HG02642 (cell line): ENCODE measurements at regions not wholly inside any gene's neighbourhood (a gene's known extent, or its start where the extent isn't known, plus 50 kb on each side); places are given as distances from the start of the nearest gene placed in this dataset.
A peak's percentile ranks its signal among the peaks of the same experiment; 100 is the strongest.
"Not testable (repeated sequence)": the region's sequence is repeated elsewhere in the genome, so short reads cannot be mapped to it uniquely, and the experiment has no call there.

Source experiments
- ATAC-seq: cut with Tn5 transposase; IDR thresholded peaks from one replicate; pipeline ENCODE4 v1.9.1; 2021; ENCODE audit warnings: mild to moderate bottlenecking; ENCODE audit not compliant: unreplicated experiment, poor library complexity

DNA sequence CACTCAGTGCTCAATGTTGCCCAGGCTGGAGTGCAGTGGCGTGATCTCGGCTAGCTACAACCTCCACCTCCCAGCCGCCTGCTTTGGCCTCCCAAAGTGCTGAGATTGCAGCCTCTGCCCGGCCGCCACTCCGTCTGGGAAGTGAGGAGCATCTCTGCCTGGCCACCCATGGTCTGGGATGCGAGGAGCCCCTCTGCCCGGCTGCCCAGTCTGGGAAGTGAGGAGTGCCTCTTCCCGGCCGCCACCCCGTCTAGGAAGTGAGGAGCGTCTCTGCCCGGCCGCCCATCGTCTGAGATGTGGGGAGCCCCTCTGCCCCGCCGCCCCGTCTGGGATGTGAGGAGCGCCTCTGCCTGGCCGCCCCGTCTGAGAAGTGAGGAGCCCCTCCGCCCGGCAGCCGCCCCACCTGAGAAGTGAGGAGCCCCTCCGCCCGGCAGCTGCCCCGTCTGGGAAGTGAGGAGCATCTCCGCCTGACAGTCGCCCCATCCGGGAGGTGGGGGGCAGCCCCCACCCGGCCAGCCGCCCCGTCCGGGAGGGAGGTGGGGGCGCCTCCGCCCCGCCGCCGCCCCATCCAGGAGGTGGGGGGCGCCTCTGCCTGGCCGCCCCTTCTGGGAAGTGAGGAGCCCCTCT lies 394.1 kb downstream of the CPS1 start:
- ATAC-seq: not testable (repeated sequence)

DNA sequence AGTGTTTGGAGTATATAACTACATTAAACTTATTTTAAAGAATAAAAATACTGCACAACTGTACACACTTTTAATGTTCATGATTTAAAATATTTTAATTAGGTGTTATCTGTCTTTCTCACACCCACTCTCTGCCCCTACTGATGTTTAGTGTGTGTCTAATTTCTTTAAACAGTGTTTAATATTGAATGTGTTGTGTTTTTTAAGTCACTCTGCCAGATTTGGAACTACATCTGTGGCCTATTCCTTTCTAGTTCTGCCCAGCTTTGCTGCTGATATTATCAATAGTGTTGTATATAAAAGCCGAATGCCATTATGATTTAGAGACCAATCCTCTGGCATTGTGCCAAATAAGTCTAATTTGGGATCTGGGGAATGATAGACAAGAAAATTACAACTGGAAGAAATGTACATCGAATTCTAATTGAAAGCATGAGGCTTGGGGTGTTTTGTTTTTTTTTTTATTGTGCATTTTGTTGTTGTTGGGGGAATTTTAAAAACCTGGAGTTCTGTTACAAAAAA lies 398.0 kb downstream of the CPS1 start:
- ATAC-seq: no peak

DNA sequence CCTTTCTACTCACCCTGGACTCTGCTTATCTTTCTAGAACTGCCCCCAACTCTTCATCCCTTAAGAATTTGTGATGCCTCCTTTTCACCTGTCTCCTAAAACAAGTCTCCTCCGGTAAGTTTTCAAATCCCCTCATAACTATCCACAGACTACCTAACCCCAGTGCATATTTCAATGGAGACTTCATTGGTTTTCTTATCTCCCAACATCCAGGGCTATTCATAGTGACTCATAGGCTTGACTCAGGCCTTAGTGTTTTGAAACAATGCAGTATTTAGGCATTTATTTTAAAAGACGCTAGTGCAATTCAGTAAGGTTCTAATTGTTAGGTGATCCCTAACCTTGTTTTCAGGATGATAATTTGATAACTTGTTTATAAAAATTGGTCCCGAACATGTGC lies 399.2 kb downstream of the CPS1 start:
- no peak for ATAC-seq

DNA sequence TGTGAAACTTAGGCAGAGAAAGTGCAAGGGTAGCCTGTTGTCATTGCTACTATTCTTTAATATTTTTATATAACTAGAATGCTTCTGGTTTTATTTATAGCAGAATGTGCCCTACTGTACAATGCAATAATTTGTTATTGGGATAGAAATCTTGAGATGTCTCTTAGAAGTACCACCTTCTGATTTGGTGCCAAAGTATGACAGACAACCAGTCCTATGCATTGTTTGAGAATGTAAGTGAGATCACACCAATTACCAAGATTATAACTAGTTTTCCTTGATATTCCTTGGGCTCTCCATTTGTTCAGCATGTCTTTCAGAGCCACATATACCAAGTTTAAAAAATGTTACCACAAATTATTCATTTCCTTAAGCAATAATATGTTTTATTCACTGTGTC lies 399.7 kb downstream of the CPS1 start:
- ATAC-seq: no peak

GRCh38 chr2:210961249-210961648 lies 404.9 kb downstream of the CPS1 start:
- ATAC-seq: no peak

DNA sequence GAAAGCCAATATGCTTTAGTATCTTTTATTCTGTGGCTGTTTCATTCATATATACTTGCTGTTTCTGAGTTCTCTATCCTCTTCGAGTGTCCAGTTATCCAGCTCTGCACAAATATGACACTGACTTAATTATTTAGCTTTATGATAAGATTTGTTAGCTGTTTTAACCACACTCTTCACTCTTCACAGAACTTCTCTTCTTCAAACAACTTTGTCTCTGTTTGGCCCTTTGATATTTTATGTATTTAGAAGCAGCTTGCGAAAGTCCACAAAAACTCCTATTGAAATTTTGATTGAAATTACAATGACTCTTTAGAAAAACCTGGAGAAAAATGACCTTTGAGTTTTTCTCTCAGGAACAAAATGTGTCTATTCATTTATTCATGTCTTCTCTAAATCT lies 407.0 kb downstream of the CPS1 start:
- no peak for ATAC-seq

DNA sequence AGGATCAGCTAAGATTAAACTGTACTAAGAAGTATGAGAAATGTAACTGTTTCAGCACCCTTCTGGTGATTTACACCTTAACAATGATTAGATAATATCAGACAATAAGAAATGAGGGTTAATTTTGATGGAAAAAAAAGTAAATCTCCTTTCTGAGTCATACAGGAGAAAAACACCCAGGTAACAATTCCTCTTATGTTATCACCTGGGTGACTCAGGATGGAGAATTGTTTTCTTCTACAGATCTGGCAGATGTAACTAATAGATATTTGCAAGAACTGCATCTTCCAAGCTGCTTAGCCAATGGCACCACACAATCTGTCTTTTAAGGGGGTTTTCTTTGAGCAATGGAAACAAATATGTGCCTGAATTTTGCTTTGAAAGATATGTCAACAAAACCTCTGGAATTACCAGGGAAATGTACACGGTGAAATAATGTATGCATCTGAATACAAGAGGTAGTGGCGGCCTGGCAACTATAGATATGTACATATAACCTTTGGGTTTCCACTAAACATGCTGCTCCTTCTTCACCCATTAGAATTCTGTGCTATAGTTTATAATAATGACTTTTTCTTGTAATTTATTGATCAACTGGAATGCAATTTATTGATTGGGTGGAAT lies 407.9 kb downstream of the CPS1 start:
- no peak for ATAC-seq

- ATAC-seq: no peak
These were observed 409.1 kb downstream of the CPS1 start for GRCh38 chr2:210965472-210965871.

GRCh38 chr2:210966330-210966729 lies 409.9 kb downstream of the CPS1 start:
- ATAC-seq: no peak

GRCh38 chr2:210971431-210971830 lies 415.0 kb downstream of the CPS1 start:
- no peak for ATAC-seq

DNA sequence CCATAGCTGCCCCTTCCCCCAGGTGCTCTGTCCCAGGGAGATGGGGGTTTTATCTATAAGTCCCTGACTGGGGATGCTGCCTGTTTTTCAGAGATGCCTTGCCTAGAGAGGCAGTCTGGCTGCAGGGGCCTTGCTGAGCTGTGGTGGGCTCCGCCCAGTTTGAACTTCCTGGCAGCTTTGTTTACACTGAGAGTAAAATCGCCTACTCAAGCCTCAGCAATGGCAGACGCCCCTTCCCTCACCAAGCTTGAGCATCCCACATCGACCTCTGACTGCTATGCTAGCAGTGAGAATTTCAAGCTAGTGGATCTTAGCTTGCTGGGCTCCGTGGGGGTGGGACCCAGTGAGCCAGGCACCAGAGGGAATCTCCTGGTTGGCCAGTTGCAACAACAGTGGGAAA lies 430.4 kb downstream of the CPS1 start:
- not testable (repeated sequence) for ATAC-seq

- no peak for ATAC-seq
These were observed 434.7 kb downstream of the CPS1 start for GRCh38 chr2:210991107-210991506.

GRCh38 chr2:210994104-210994503 lies 437.7 kb downstream of the CPS1 start:
- no peak for ATAC-seq

GRCh38 chr2:210997373-210997772 lies 441.0 kb downstream of the CPS1 start:
- no peak for ATAC-seq

DNA sequence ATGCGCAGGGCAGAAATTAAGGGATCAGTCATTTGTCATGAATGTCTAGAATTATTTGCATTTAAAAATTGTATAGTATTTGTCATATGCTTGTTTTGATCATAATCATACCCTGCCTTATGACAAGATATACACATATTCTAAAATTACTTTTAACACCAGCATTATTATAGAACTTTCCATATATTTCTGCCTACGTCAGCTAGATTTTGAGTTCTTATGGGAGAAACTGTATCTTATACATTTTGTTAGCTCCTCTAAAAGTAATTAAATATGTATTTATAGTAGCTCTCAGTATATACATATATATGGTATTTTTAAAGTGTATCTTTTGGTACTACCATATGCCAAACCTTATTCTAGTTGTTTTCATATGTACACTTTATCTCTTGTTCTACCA lies 441.9 kb downstream of the CPS1 start:
- no peak for ATAC-seq

- no peak for ATAC-seq
These were observed 458.0 kb downstream of the CPS1 start for GRCh38 chr2:211014376-211014775.

- no peak for ATAC-seq
These were observed 458.5 kb downstream of the CPS1 start for GRCh38 chr2:211014906-211015305.

DNA sequence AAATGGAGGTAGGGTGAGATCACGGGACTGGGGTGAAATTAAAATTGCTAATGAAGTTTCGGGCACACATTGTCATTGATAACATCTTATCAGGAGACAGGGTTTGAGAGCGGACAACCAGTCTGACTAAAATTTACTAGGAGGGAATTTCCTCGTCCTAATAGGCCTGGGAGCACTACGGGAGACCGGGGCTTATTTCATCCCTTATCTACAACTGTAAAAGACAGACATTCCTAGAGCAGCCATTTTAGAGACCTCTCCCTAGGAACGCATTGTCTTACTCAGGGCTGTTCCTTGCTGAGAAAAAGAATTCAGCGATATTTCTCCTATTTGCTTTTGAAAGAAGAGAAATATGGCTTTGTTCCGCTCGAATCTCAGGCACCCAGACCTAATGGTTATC lies 468.7 kb downstream of the CPS1 start:
- not testable (repeated sequence) for ATAC-seq

DNA sequence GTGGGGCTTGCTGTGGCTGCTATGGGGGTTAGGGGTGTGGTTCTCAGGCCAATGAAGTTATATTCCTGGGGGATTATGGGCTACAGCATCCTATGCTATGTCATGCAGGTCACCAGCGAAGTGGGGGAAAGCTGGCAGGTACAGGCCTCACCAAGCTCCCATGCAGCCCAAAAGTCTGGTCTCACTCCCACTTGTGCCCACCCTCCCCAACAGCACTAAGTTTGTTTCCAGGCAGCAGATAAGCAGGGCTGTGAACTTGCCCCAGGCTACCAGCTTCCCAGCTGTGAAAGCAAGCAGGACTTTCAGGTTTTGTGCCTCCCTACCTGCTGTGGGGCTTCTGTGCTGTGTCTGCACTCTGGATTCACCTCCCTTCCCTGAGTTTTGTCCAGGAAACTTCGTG lies 469.7 kb downstream of the CPS1 start:
- ATAC-seq: no peak

GRCh38 chr2:211027976-211028375 lies 471.6 kb downstream of the CPS1 start:
- no peak for ATAC-seq

- no peak for ATAC-seq
These were observed 477.4 kb downstream of the CPS1 start for GRCh38 chr2:211033765-211034164.

DNA sequence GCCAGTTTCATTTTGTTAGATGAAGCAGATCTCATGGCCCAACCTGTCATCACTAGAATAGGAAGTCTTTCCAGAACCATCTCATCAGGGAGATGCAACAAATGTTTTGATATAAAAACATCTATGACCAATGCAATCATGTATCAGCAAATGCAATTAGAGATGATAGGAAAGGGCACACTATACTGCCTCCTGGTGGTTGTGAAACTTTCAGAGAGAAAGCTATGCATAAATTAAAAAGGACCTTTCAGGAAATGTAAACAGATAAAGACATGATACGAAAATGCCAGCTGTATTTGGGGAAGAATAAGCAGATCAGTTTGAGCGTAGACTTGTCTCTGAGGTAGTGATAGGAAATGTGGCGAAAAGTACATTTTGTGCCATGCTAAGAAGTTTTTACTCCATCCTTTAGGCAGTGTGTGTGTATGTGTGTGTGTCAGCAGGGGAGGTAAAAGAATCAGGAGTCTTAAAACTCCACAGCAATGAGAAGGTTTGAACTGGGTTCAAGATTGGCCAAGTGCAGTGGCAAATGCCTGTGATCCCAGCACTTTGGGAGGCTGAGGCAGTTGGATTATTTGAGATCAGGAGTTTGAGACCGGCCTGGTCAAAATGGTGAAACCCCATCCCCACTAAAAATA lies 479.3 kb downstream of the CPS1 start:
- ATAC-seq: peak; percentile 69
